GM18508 (cell line): ENCODE measurements at regions not wholly inside any gene's neighbourhood (a gene's known extent, or its start where the extent isn't known, plus 50 kb on each side); places are given as distances from the start of the nearest gene placed in this dataset.

Source experiments
- ATAC-seq: cut with Tn5 transposase; IDR thresholded peaks from one replicate; pipeline ENCODE4 v1.9.1; 2021; ENCODE audit warnings: moderate number of reproducible peaks; ENCODE audit not compliant: insufficient read depth, unreplicated experiment

DNA sequence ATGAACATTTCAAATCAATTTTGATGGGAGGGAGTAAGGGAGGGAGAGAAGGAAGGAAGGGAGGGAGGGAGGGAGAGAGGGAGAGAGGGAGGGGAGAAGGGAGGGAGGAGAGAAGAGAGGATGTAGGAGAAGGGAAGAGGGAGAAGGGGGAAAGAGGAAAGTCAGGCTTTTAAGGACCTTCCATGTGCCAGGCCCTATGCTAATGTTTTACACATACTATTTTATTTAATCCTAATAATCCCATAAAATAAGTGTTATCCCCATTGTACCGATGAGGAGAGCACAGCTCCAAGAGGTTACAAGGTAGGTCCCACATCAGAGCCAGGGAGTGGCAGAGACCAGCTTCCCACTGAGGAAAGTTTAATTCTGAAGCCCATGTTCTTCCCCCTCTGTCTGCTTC is 341.9 kb downstream of the RAB28 start:
- no peak for ATAC-seq

DNA sequence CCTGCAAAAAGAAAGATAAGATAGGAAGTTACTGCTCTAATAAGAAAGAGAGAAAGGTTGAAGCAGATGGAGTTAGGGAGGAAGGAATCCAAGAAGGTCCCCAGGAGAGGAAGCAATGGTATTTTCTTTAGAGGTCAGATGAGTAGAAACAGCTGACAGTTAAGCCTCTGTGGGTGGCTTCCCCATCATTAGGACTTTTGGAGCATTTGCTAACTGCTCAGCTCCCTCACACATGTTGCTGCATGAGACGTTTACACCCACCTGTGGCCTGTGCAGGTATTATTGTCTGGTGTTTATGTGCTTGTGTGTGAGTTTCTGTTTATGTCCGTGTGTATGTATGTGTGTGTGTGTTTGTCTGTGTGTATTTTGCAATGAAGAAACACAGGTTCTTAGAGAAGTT is 346.8 kb downstream of the RAB28 start:
- ATAC-seq, result no peak

- ATAC-seq, result no peak
These were observed 350.4 kb downstream of the RAB28 start for GRCh38 chr4:13133700-13134099.

DNA sequence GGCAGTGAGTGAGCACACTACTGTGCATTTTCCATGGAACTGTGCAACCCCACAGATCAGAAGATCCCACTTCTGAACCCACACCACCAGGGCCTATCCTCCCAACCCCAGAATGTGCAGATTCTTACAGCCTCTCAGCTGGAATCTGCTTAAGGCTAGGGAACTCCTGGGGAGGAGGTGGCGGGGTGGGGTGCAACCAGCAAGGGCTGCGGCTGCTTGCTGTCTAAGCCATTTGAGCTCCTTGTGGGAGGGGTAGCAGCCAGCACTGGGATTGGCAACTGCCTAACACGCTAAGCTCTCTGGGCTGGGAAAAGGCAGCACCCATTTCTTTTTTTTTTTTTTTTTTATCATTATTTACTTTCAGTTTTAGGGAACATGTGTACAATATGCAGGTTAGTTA is 353.3 kb downstream of the RAB28 start:
- no peak for ATAC-seq

GRCh38 chr4:13129095-13129494 is 355.0 kb downstream of the RAB28 start:
- no peak for ATAC-seq

- no peak for ATAC-seq
These were observed 356.9 kb downstream of the RAB28 start for GRCh38 chr4:13126976-13127910.

DNA sequence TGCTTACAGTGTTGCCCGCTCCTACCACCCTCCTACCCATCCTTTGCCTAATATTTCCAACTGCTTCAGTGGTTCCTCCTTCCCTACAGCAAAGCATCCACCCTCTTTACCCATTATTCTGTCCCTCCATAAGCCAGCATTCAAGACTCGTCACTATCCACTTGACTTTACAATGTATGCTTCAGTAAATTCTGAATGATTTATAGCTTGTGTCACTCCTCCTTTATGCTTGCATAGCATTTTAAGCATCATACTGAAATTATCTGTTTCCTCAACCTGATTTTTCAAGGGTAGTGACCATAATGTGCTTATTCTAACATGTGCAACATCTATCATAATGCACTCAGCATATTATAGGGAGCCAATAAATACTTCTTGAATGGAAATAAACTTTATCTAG is 365.5 kb downstream of the RAB28 start:
- ATAC-seq, result no peak

- no peak for ATAC-seq
These were observed 367.0 kb downstream of the RAB28 start for GRCh38 chr4:13117185-13117584.

- ATAC-seq, result no peak
These were observed 372.1 kb downstream of the RAB28 start for GRCh38 chr4:13112030-13112429.

DNA sequence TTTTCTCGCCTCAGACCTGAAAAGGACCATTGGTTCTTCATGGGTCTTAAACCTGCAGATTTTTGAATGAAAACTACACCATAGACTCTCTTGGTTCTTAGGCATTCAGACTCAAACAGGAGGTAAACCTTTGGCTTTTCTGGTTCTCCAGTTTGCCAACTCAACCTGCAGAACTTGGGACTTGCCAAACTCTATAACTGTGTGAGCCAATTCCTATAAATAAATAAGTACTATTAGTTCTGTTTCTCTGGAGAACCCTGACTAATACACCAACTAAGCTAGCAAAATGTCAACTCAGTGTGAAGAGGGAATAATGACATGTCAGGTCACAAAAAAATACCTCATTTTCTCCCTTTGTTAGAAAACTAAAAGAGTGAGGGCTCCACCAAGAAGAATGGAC is 374.6 kb downstream of the RAB28 start:
- ATAC-seq, result no peak

DNA sequence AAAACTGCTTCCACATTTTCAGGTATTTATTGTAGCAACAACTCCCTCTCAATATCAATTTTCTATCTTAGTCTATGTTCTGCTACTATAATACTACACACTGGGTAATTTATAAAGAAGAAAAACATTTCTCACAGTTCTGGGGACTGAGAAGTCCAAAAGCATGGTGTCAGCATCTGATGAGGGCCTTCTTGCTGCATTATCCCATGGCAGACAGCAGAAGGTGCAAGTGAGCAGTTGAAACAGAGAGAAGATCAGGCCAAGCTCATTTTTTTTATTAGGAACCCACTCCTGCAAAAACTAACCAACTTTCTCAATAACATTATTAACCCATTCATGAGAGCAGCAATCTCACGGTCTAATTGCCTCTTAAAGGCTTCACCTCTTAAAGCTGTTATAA is 376.0 kb downstream of the RAB28 start:
- no peak for ATAC-seq

GRCh38 chr4:13103382-13104015 is 380.6 kb downstream of the RAB28 start:
- ATAC-seq, result no peak

DNA sequence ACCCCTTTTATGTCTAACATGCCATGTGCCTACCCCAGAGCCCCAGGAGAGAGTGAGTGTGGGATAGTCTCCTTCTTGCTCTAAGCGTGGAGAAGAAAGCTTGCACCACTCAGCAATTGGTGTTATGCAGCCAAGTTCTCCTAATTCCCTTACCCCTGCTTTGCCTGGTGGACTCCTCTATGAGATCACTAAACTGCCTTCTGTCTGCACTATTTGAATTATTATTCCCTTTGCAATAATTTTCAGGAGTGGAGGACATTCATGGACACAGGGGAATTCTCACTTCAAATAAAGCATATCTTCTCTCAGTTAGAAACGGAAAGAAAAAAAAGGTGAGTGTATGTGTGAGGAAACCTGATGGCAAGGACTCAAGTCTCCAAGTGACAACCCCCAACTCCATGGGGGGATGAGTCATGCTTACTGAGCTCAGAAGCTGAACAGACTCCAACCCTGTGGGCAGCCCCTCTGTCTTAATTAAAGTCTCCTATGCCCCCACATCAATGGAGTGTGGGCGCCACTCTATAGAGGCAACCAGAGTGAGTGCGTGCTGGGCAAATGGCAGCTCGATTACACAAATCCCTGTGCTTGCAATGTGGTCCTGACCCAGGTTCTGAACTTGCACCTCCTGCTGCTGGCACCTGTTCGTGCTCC is 381.9 kb downstream of the RAB28 start:
- ATAC-seq, result no peak

- no peak for ATAC-seq
These were observed 386.2 kb downstream of the RAB28 start for GRCh38 chr4:13097971-13098370.

- ATAC-seq, result no peak
These were observed 388.4 kb downstream of the RAB28 start for GRCh38 chr4:13095722-13096121.

DNA sequence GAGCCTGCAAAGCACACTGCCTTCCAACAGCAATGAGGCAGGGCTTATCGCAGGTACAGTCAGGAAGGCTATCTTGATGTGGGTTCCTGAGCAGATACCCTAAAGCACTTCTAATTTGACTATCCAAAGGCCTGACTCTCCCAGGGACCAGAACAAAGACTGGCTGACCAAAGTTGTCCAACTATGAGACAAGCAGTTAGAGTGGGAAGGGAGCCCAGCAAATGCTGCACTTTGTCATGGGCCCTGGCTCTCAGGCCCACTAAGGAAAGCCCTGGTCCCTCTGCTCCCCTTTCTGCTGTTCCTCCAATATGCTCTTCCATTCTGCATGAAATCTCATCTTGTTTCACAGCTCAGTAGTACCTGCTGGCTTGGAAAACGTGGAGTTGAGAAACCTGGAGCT is 391.0 kb downstream of the RAB28 start:
- no peak for ATAC-seq

- no peak for ATAC-seq
These were observed 391.4 kb downstream of the RAB28 start for GRCh38 chr4:13092702-13093101.

DNA sequence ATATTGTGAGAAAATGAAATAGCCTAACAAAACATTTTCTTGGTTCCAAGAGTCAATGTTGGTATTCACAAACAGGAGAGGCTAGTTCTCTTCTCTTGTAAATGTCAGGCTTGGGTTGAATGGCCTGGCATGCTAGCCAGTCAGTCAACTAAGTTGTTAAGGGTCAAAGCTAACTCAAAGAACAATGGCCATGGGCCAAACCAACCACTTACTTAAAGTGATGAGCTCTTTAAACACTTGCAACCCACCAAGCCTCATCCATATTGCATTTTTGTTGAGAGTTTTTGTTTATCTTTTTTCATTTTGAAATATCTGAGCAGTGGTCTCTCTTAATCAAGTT is 394.5 kb downstream of the RAB28 start:
- ATAC-seq, result no peak

DNA sequence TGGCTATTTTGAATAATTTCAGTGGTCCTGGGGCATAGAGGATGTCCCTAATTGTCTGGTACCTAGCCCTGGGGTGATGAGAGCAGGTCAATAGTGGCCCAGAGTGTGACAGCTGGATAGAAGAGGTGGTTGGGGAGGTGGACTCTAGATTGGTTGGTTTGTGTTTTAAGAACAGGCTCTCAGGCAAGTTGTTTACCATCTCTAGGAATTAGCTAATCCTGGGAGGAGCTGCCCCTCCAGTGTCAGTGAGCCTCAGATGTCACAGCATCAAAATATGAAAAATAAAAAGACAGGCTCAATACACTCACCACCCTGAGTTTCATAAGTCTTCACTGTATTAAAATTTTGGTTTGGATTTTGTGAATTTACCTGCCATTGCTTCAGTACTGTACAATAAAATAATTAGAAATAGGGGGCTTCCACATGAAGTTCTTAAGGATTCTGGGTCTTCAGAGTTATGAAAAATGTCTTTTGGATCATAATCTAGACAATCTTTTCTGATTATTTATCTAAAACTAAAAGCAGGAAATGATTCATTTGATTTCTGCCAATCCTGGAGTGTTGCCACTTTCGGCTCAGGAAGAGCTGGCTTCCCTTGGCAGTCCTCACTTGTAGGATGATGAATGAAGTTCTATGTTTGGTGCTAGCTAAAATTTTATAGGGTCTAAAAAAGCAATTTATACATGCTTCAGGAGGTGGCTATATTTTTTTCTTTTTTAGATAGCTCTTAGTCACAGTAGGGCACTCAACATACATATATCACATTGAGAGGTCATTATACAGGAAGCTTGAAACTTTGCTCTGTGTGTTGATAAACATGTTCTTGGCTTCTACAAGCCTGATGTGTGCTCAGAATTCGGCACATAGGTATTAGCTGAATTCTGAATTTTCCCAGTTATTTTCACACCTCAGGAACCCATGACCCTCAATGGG is 395.1 kb downstream of the RAB28 start:
- ATAC-seq, result no peak

GRCh38 chr4:13087041-13087440 is 397.1 kb downstream of the RAB28 start:
- ATAC-seq, result no peak
